Lower lobe of right lung (tissue), 2 donors: ENCODE measurements at regions not wholly inside any gene's neighbourhood (a gene's known extent, or its start where the extent isn't known, plus 50 kb on each side); places are given as distances from the start of the nearest gene placed in this dataset.

Experiments
- ATAC-seq, 2 donors: fragments of 200-7000 bp; cut with Tn5 transposase; one replicate each; pipeline ENCODE4 v1.9.1; 2020 to 2022; ENCODE audit warnings: mild to moderate bottlenecking in 2 of 2, moderate library complexity in 2 of 2
- DNase-seq: peaks from one replicate; pipeline ENCODE4 v3.0.0-alpha.2; 2020
- H3K27ac ChIP-seq: fragments of 200-600 bp; one replicate; pipeline ENCODE4 v1.8.0; 2022
- H3K27me3 ChIP-seq: fragments of 200-600 bp; one replicate; pipeline ENCODE4 v1.8.0; 2022; ENCODE audit warnings: low read depth
- H3K36me3 ChIP-seq: fragments of 200-600 bp; one replicate; pipeline ENCODE4 v1.8.0; 2022; ENCODE audit warnings: mild to moderate bottlenecking
- H3K4me1 ChIP-seq: fragments of 200-600 bp; one replicate; pipeline ENCODE4 v1.8.0; 2022
- H3K4me3 ChIP-seq: fragments of 200-600 bp; one replicate; pipeline ENCODE4 v1.8.0; 2022; ENCODE audit warnings: mild to moderate bottlenecking
- H3K9me3 ChIP-seq: fragments of 200-600 bp; one replicate; pipeline ENCODE4 v1.8.0; 2022
- intact Hi-C: fragments of 100-400 bp; cut with DNase I; formaldehyde crosslinking; loops from one replicate; pipeline ENCODE4 v1.11.0; 2022
- TF ChIP-seq, protein P1 (sequence below): fragments of 200-600 bp; IDR thresholded peaks from one replicate; pipeline ENCODE4 v1.8.0; 2022; ENCODE audit warnings: antibody characterized with exemption, mild to moderate bottlenecking
- donor health status: DM: no; HTN: yes; CAD: no; lungs with severe emphysema.

DNA sequence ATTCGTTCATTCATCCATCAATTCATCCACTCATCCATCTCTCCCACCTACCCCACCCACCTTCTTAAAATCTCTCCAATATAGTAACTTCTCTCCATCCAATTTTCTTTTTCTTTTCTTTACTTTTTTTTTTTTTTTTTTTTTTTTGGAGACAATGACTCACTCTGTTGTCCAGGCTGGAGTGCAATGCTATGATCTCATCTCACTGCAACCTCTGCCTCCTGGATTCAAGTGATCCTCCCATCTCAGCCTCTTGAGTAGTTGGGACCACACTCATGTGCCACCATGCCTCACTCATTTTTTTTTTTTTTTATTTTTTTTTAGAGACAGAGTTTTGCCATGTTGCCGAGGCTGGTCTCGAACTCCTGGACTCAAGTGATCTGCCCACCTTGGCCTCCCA, 118.4 kb downstream of the SUDS3 start:
- TF ChIP-seq, protein P1, sequence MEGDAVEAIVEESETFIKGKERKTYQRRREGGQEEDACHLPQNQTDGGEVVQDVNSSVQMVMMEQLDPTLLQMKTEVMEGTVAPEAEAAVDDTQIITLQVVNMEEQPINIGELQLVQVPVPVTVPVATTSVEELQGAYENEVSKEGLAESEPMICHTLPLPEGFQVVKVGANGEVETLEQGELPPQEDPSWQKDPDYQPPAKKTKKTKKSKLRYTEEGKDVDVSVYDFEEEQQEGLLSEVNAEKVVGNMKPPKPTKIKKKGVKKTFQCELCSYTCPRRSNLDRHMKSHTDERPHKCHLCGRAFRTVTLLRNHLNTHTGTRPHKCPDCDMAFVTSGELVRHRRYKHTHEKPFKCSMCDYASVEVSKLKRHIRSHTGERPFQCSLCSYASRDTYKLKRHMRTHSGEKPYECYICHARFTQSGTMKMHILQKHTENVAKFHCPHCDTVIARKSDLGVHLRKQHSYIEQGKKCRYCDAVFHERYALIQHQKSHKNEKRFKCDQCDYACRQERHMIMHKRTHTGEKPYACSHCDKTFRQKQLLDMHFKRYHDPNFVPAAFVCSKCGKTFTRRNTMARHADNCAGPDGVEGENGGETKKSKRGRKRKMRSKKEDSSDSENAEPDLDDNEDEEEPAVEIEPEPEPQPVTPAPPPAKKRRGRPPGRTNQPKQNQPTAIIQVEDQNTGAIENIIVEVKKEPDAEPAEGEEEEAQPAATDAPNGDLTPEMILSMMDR: no peak
- H3K27ac ChIP-seq: no peak overlapping the region
- DNase-seq (no peak), ATAC-seq (no peak)
- no peaks in the 10 kb centered on the region for H3K9me3 ChIP-seq
- H3K27me3 ChIP-seq: no peaks in the 10 kb centered on the region
- H3K36me3 ChIP-seq: no peaks in the 10 kb centered on the region
- intact Hi-C loops: no loop called here
- no peaks in the 10 kb centered on the region for H3K4me1 ChIP-seq
- no peak overlapping the region for H3K4me3 ChIP-seq

DNA sequence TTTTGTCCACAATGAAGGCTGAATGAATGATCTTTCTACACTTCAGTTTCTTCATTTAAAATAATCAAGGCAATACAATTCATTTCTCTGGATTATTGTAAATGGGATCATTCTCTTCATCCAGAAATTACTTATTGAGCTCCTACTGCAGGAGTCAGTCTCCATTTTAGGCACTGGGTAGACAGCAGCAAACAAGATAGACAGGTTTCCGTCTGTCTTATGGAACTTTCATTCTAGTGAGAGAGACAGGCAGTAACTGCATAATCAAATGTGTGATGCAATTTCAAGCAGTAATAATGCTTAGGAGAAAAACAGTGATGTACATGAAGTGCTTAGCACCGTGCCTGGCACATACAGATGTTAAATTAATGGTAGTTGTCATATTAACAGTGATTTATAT, 118.9 kb downstream of the SUDS3 start:
- H3K27ac ChIP-seq: no peak overlapping the region
- intact Hi-C loops: no loop called here
- no peaks in the 10 kb centered on the region for H3K9me3 ChIP-seq
- H3K4me1 ChIP-seq: no peaks in the 10 kb centered on the region
- ATAC-seq: no peak
- no peaks in the 10 kb centered on the region for H3K27me3 ChIP-seq
- no peaks in the 10 kb centered on the region for H3K36me3 ChIP-seq
- TF ChIP-seq, protein P1: no peak
- no peak for DNase-seq
- H3K4me3 ChIP-seq: no peak overlapping the region

DNA sequence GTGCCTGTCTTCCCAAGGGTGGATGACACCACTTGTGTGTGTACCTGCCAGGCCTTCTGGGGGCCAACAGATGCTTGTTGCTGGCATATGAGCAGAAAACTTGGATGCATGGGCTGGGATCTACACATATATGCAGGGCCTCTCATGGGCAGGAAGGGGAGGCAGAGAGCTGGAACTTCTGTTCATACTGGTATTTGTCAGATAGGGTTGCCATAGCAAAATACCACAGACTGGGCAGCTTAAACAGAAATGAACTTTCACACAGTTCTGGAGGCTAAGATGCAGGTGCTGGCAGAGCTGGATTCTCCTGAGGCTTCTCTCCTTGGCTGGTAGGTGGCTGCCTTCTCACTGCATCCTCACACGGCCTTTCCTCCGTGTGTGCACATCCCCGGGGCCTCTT, 121.8 kb downstream of the SUDS3 start:
- no peak for DNase-seq

DNA sequence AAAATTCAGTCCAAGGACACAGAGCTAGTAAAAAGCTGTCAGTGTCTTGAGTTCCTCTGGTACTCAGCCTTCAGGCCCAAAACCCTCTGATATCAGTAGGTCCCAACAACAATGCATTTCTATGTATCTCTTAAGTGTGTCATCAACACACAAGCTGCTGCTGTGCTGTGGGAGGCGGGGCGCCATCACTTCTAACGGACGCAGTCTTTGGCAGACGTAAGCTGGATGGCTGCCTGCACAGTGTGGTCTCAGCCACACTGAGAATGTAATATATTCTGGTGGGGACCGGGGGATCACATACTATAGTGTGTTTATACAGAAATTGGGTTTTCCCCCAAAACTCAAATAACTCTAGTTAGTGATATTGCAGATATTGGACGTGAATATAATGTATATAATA, 123.9 kb downstream of the SUDS3 start:
- no peaks in the 10 kb centered on the region for H3K4me1 ChIP-seq
- no peaks in the 10 kb centered on the region for H3K27me3 ChIP-seq
- DNase-seq: no peak
- H3K27ac ChIP-seq: no peak overlapping the region
- ATAC-seq: no peak
- no peaks in the 10 kb centered on the region for H3K36me3 ChIP-seq
- TF ChIP-seq, protein P1: no peak
- no peak overlapping the region for H3K4me3 ChIP-seq
- intact Hi-C loops: no loop called here
- no peaks in the 10 kb centered on the region for H3K9me3 ChIP-seq

More for the DNA sequence above, 121.8 kb downstream of the SUDS3 start:
- no peaks in the 10 kb centered on the region for H3K27me3 ChIP-seq
- no peaks in the 10 kb centered on the region for H3K4me1 ChIP-seq
- ATAC-seq: no peak
- TF ChIP-seq, protein P1: no peak
- no peaks in the 10 kb centered on the region for H3K36me3 ChIP-seq
- H3K27ac ChIP-seq: no peak overlapping the region
- intact Hi-C loops: no loop called here
- no peaks in the 10 kb centered on the region for H3K9me3 ChIP-seq
- no peak overlapping the region for H3K4me3 ChIP-seq

DNA sequence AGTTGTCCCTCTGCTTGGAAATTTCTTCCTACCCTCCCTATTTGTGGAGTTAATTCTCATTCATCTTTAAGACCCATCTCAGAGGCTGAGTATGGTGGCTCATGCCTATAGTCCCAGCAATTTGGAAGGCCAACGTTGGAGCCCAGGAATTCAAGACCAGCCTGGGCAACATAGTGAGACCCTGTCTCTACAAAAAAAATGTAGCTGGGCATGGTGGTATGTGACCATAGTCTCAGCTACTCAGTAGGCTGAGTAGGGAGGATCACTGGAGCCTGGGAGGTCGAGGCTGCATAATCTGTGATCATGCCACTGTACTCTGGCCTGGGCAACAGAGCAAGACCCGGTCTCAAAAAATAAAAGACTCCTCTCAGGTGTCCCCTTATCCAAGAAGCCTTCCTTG, 125.1 kb downstream of the SUDS3 start:
- no peaks in the 10 kb centered on the region for H3K4me1 ChIP-seq
- no peak for ATAC-seq
- H3K4me3 ChIP-seq: no peak overlapping the region
- TF ChIP-seq, protein P1: no peak
- intact Hi-C loops: no loop called here
- no peaks in the 10 kb centered on the region for H3K36me3 ChIP-seq
- H3K27ac ChIP-seq: no peak overlapping the region
- H3K9me3 ChIP-seq: no peaks in the 10 kb centered on the region
- DNase-seq: no peak
- H3K27me3 ChIP-seq: no peaks in the 10 kb centered on the region

DNA sequence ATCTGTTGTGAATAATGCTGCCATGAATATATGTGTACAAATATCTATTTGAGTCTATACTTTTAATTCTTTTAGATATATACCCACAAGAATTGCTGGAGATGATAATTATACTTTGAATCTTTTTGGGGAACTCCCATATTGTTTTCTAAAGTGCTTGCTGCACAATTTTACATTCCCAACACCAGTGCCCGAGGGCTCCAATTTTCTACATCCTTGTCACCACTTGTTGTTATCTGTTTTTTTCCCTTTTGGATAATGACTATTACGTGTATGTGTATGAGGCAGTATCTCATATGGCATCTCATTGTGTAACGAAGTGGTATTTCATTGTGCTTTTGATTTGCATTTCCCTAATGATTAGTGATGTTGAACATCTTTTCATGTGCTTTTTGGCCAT, 127.1 kb downstream of the SUDS3 start:
- no peak for ATAC-seq
- DNase-seq: no peak
- H3K4me3 ChIP-seq: no peak overlapping the region
- H3K27me3 ChIP-seq: no peaks in the 10 kb centered on the region
- TF ChIP-seq, protein P1: no peak
- H3K4me1 ChIP-seq: no peaks in the 10 kb centered on the region
- no peaks in the 10 kb centered on the region for H3K9me3 ChIP-seq
- H3K27ac ChIP-seq: no peak overlapping the region
- intact Hi-C loops: no loop called here
- no peaks in the 10 kb centered on the region for H3K36me3 ChIP-seq
